Aorta (tissue), 5 donors: ENCODE measurements at regions not wholly inside any gene's neighbourhood (a gene's known extent, or its start where the extent isn't known, plus 50 kb on each side); places are given as distances from the start of the nearest gene placed in this dataset.
A peak's percentile ranks its signal among the peaks of the same experiment; 100 is the strongest.

ENCODE experiments used
- ATAC-seq: fragments of 200-7000 bp; cut with Tn5 transposase; one replicate; pipeline ENCODE4 v1.9.1; 2022; ENCODE audit warnings: moderate library complexity; ENCODE audit not compliant: low FRiP score
- DNase-seq, 2 donors: peaks; one replicate each; pipeline ENCODE4 v3.0.0-alpha.2; 2020
- H3K27ac ChIP-seq, 2 donors: one replicate each; pipeline ENCODE4 v1.5.1; 2013; ENCODE audit warnings: low read length in 2 of 2, mild to moderate bottlenecking in 2 of 2, moderate library complexity in 2 of 2, control low read depth in 1 of 2, inconsistent platforms in 1 of 2, low read depth in 1 of 2
- H3K27me3 ChIP-seq, 2 donors: one replicate each; pipeline ENCODE4 v1.6.1; 2013; ENCODE audit warnings: control low read depth in 1 of 2, low read length in 1 of 2, mild to moderate bottlenecking in 1 of 2, moderate library complexity in 1 of 2; ENCODE audit not compliant: insufficient read depth in 2 of 2, control insufficient read depth in 1 of 2
- H3K36me3 ChIP-seq, 2 donors: one replicate each; pipeline ENCODE4 v1.6.1; 2013; ENCODE audit warnings: control low read depth in 1 of 2, low read length in 1 of 2, mild to moderate bottlenecking in 1 of 2; ENCODE audit not compliant: insufficient read depth in 2 of 2, control insufficient read depth in 1 of 2
- H3K4me1 ChIP-seq, 2 donors: one replicate each; pipeline ENCODE4 v1.6.1; 2013; ENCODE audit warnings: low read length in 2 of 2, control low read depth in 1 of 2, mild to moderate bottlenecking in 1 of 2, moderate library complexity in 1 of 2; ENCODE audit not compliant: insufficient read depth in 2 of 2, control insufficient read depth in 1 of 2
- H3K4me3 ChIP-seq, 2 donors: one replicate each; pipeline ENCODE4 v1.5.1; 2013; ENCODE audit warnings: low read length in 2 of 2, control low read depth in 1 of 2, mild to moderate bottlenecking in 1 of 2
- H3K9me3 ChIP-seq: one replicate; pipeline ENCODE4 v1.6.1; 2013; ENCODE audit warnings: mild to moderate bottlenecking, low read length; ENCODE audit not compliant: control insufficient read depth
- WGBS, 2 donors: extraction: QIAGEN DNeasy Blood & Tissue Kit; methylation state at CpG; one replicate each; pipeline ENCODE4 v1.1.7; 2013; 5-methylcytosine and 5-hydroxymethylcytosine counted together
- intact Hi-C, 2 donors: fragments of 100-400 bp; cut with DNase I; formaldehyde crosslinking; loops; one replicate each; pipeline versions ENCODE4 v1.14.2 to v1.15.0; 2022
- donor health status: healthy with polysubstance abuse.
- donor health status: Bipolar disorder and iron deficiency.
- donor health status: DM: no; HTN: no; CAD: no.
- donor health status: DM: no; HTN: no; CAD: no.
- donor health status: DM: yes; HTN: yes; CAD: no.

GRCh38 chr17:33854596-33854995 is 400.5 kb upstream of the CCL2 start:
- H3K36me3 ChIP-seq: no peaks in the 10 kb centered on the region
- ATAC-seq: no peak

GRCh38 chr17:33858121-33858520 is 397.0 kb upstream of the CCL2 start:
- Histone ChIP-seq H3K4me3 (no peak overlapping the region), H3K4me1 (no peaks in the 10 kb centered on the region), H3K36me3 (no peaks in the 10 kb centered on the region), H3K27me3 (no peaks in the 10 kb centered on the region), H3K9me3 (no peaks in the 10 kb centered on the region), H3K27ac (no peak overlapping the region)
- no peak for ATAC-seq
- no peak for DNase-seq
- WGBS, 2 donors: 52% methylated on average over 6 of the region's 6 CpGs
- intact Hi-C loops: no loop called here

More at GRCh38 chr17:33854596-33854995, 400.5 kb upstream of the CCL2 start:
- Histone ChIP-seq H3K27me3 (peaks cover 0 to 2% of the 10 kb centered on the region in 2 donors), H3K4me1 (no peaks in the 10 kb centered on the region), H3K27ac (no peak overlapping the region), H3K9me3 (no peaks in the 10 kb centered on the region), H3K4me3 (no peak overlapping the region)
- WGBS, 2 donors: 44% methylated on average over 2 of the region's 2 CpGs
- intact Hi-C loops: no loop called here
- no peak for DNase-seq

- intact Hi-C loops: no loop called here
- no peaks in the 10 kb centered on the region for H3K27me3 ChIP-seq
- no peak overlapping the region for H3K27ac ChIP-seq
- H3K4me3 ChIP-seq: no peak overlapping the region
- ATAC-seq (no peak), DNase-seq (no peak)
- WGBS, 2 donors: 76 to 85% methylated on average over 1 of the region's 1 CpG
- H3K9me3 ChIP-seq: no peaks in the 10 kb centered on the region
- no peaks in the 10 kb centered on the region for H3K36me3 ChIP-seq
- no peaks in the 10 kb centered on the region for H3K4me1 ChIP-seq
Observed at GRCh38 chr17:33858682-33859081, 396.4 kb upstream of the CCL2 start.

- DNase-seq (no peak), ATAC-seq (no peak)
- intact Hi-C loops: no loop called here
- 61 to 71% methylated on average over 4 of the region's 4 CpGs for WGBS, 2 donors
- no peak overlapping the region for H3K27ac ChIP-seq
- H3K4me1 ChIP-seq: no peaks in the 10 kb centered on the region
- H3K36me3 ChIP-seq: no peaks in the 10 kb centered on the region
- H3K4me3 ChIP-seq: no peak overlapping the region
- no peaks in the 10 kb centered on the region for H3K27me3 ChIP-seq
- no peaks in the 10 kb centered on the region for H3K9me3 ChIP-seq
Observed at GRCh38 chr17:33862772-33863602, 392.1 kb upstream of the CCL2 start.

- no peak for DNase-seq
- no peak overlapping the region for H3K27ac ChIP-seq
- no peaks in the 10 kb centered on the region for H3K27me3 ChIP-seq
- H3K4me1 ChIP-seq: no peaks in the 10 kb centered on the region
- WGBS, 2 donors: 70 to 71% methylated on average over 3 of the region's 3 CpGs
- intact Hi-C loops: no loop called here
- no peak for ATAC-seq
- no peaks in the 10 kb centered on the region for H3K36me3 ChIP-seq
- no peak overlapping the region for H3K4me3 ChIP-seq
- H3K9me3 ChIP-seq: no peaks in the 10 kb centered on the region
Observed at GRCh38 chr17:33864758-33865229, 390.3 kb upstream of the CCL2 start.

GRCh38 chr17:33868899-33869298 is 386.2 kb upstream of the CCL2 start:
- Histone ChIP-seq H3K27me3 (no peaks in the 10 kb centered on the region), H3K27ac (no peak overlapping the region), H3K36me3 (no peaks in the 10 kb centered on the region), H3K4me1 (no peaks in the 10 kb centered on the region), H3K9me3 (no peaks in the 10 kb centered on the region), H3K4me3 (no peak overlapping the region)
- WGBS, 2 donors: 89 to 93% methylated on average over 3 of the region's 3 CpGs
- DNase-seq (no peak), ATAC-seq (no peak)
- intact Hi-C loops: no loop called here

- ATAC-seq (no peak), DNase-seq (no peak)
- intact Hi-C loops: no loop called here
- H3K27ac ChIP-seq: no peak overlapping the region
- no peaks in the 10 kb centered on the region for H3K9me3 ChIP-seq
- no peak overlapping the region for H3K4me3 ChIP-seq
- no peaks in the 10 kb centered on the region for H3K36me3 ChIP-seq
- H3K4me1 ChIP-seq: no peaks in the 10 kb centered on the region
- no peaks in the 10 kb centered on the region for H3K27me3 ChIP-seq
- WGBS, 2 donors: 74 to 77% methylated on average over 3 of the region's 3 CpGs
Observed at GRCh38 chr17:33870936-33871335, 384.1 kb upstream of the CCL2 start.

- no peaks in the 10 kb centered on the region for H3K36me3 ChIP-seq
- no peaks in the 10 kb centered on the region for H3K4me1 ChIP-seq
- H3K27me3 ChIP-seq: no peaks in the 10 kb centered on the region
- intact Hi-C loops: no loop called here
- WGBS, 2 donors: 72 to 75% methylated on average over 9 of the region's 9 CpGs
- ATAC-seq (peak; percentile 19), DNase-seq (no peak)
- H3K27ac ChIP-seq: no peak overlapping the region
- H3K4me3 ChIP-seq: no peak overlapping the region
- H3K9me3 ChIP-seq: no peaks in the 10 kb centered on the region
Observed at GRCh38 chr17:33871720-33872540, 383.2 kb upstream of the CCL2 start.
